ENCODE measurements at regions not wholly inside any gene's neighbourhood (a gene's known extent, or its start where the extent isn't known, plus 50 kb on each side); places are given as distances from the start of the nearest gene placed in this dataset.

DNA sequence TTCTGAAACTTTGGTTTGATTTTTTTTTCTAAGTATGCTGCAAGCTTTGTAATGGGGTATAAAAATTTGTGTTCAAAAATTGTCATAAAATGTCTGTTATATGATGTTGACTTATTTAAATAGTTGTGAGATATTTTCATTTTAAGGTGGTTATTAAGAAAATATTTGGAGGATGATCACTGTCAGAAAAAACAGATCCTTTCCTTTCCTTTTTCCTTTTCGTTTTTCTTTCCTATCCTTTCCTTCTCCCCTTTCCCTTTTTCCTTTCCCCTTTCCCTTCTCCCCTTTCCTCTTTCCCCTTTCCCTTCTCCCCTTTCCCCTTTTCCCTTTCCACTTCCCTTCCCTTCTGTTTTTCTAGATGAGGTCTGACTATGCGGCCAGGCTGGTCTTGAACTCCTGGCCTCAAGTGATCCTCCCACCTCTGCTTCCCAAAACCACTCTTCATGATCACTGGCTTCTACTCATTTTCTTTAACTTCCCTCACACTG lies 640.5 kb downstream of the PLCL1 start:
- H3K9me2 ChIP-seq (ENCODE audit: low read depth, low read length): no peaks in the 10 kb centered on the region
- TF ChIP-seq, protein P1, sequence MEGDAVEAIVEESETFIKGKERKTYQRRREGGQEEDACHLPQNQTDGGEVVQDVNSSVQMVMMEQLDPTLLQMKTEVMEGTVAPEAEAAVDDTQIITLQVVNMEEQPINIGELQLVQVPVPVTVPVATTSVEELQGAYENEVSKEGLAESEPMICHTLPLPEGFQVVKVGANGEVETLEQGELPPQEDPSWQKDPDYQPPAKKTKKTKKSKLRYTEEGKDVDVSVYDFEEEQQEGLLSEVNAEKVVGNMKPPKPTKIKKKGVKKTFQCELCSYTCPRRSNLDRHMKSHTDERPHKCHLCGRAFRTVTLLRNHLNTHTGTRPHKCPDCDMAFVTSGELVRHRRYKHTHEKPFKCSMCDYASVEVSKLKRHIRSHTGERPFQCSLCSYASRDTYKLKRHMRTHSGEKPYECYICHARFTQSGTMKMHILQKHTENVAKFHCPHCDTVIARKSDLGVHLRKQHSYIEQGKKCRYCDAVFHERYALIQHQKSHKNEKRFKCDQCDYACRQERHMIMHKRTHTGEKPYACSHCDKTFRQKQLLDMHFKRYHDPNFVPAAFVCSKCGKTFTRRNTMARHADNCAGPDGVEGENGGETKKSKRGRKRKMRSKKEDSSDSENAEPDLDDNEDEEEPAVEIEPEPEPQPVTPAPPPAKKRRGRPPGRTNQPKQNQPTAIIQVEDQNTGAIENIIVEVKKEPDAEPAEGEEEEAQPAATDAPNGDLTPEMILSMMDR (IDR thresholded peaks at IDR 0.05; ENCODE audit: low read length): no peak
- TF ChIP-seq EZH2 (IDR thresholded peaks at IDR 0.05; ENCODE audit: borderline replicate concordance, low read length): no peak

DNA sequence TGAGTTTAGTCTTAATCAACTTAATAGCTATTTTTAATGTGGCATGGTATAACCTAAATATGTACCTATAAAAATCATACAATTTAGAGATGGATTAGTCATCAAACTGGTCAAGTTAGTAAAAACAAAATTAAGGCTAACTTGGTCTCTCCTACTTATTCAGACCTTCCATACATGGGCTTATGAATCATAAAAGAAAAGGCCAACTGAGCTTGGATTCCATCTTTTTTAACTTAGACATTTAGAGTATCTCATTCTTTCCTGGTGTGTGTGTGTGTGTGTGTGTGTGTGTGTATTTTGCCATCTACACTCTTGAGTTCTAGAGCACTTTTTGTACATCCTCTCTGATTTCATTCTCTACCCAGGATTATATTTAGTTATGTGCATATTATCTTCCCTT lies 637.5 kb downstream of the PLCL1 start:
- no peaks in the 10 kb centered on the region for H3F3A ChIP-seq (ENCODE audit: insufficient read depth, low read length)
- no peak overlapping the region for H3K9ac ChIP-seq (ENCODE audit: low read length)
- H3K4me2 ChIP-seq (ENCODE audit: low read length): no peak overlapping the region
- H3K79me2 ChIP-seq (ENCODE audit: insufficient read depth, low read length): no peaks in the 10 kb centered on the region
- no peaks in the 10 kb centered on the region for H3K9me2 ChIP-seq (ENCODE audit: low read depth, low read length)
- H3K4me1 ChIP-seq (ENCODE audit: insufficient read depth, low read length, severe bottlenecking): no peaks in the 10 kb centered on the region
- H3K9me3 ChIP-seq (ENCODE audit: low read length): no peaks in the 10 kb centered on the region
- no peaks in the 10 kb centered on the region for H3K36me3 ChIP-seq (ENCODE audit: insufficient read depth, low read length)
- no peaks in the 10 kb centered on the region for H3K27me3 ChIP-seq (ENCODE audit: insufficient read depth, low read length)
- H3K27ac ChIP-seq (ENCODE audit: low read depth, low read length, poor library complexity, severe bottlenecking): no peak overlapping the region
- H2AFZ ChIP-seq (ENCODE audit: low read length): no peak overlapping the region
- no peak overlapping the region for H3K4me3 ChIP-seq (ENCODE audit: low read depth, low read length, poor library complexity, severe bottlenecking)
- no peaks in the 10 kb centered on the region for H4K20me1 ChIP-seq (ENCODE audit: insufficient read depth, low read length)
- TF ChIP-seq, protein P1 (IDR thresholded peaks at IDR 0.05; ENCODE audit: low read length): no peak
- TF ChIP-seq EZH2 (IDR thresholded peaks at IDR 0.05; ENCODE audit: borderline replicate concordance, low read length): no peak

More for the DNA sequence above, 640.5 kb downstream of the PLCL1 start:
- Histone ChIP-seq H3K4me2 (ENCODE audit: low read length) (no peak overlapping the region), H3F3A (ENCODE audit: insufficient read depth, low read length) (no peaks in the 10 kb centered on the region), H3K9ac (ENCODE audit: low read length) (no peak overlapping the region), H3K79me2 (ENCODE audit: insufficient read depth, low read length) (no peaks in the 10 kb centered on the region), H3K4me3 (ENCODE audit: low read depth, low read length, poor library complexity, severe bottlenecking) (no peak overlapping the region), H3K27ac (ENCODE audit: low read depth, low read length, poor library complexity, severe bottlenecking) (no peak overlapping the region), H3K9me3 (ENCODE audit: low read length) (no peaks in the 10 kb centered on the region), H3K27me3 (ENCODE audit: insufficient read depth, low read length) (no peaks in the 10 kb centered on the region), H3K4me1 (ENCODE audit: insufficient read depth, low read length, severe bottlenecking) (no peaks in the 10 kb centered on the region), H3K36me3 (ENCODE audit: insufficient read depth, low read length) (no peaks in the 10 kb centered on the region), H4K20me1 (ENCODE audit: insufficient read depth, low read length) (no peaks in the 10 kb centered on the region), H2AFZ (ENCODE audit: low read length) (no peak overlapping the region)

DNA sequence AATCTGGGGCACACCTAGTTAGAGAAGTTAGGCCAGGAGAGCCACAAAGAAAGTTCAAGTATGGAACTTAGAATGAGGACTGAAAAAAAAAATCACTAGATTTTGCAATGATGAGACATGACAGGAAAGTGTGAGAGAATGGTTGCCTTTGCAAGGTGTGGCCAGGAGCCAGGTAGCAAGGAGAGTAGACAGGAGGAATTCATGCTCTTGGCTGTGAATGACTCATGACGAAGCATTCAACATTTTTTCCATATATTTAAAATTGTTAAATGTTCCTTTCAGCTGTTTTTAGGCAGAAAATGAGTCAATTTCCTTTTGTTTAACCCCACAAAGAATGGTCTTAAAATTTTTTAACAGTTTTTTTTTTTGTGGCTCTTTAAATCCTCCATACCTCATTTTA lies 636.9 kb downstream of the PLCL1 start:
- Histone ChIP-seq H3K4me2 (ENCODE audit: low read length) (no peak overlapping the region), H2AFZ (ENCODE audit: low read length) (no peak overlapping the region), H3K36me3 (ENCODE audit: insufficient read depth, low read length) (no peaks in the 10 kb centered on the region), H3K9me3 (ENCODE audit: low read length) (no peaks in the 10 kb centered on the region), H4K20me1 (ENCODE audit: insufficient read depth, low read length) (no peaks in the 10 kb centered on the region), H3K4me3 (ENCODE audit: low read depth, low read length, poor library complexity, severe bottlenecking) (no peak overlapping the region), H3K4me1 (ENCODE audit: insufficient read depth, low read length, severe bottlenecking) (no peaks in the 10 kb centered on the region), H3K27ac (ENCODE audit: low read depth, low read length, poor library complexity, severe bottlenecking) (no peak overlapping the region), H3K9me2 (ENCODE audit: low read depth, low read length) (no peaks in the 10 kb centered on the region), H3F3A (ENCODE audit: insufficient read depth, low read length) (no peaks in the 10 kb centered on the region), H3K27me3 (ENCODE audit: insufficient read depth, low read length) (no peaks in the 10 kb centered on the region), H3K79me2 (ENCODE audit: insufficient read depth, low read length) (no peaks in the 10 kb centered on the region), H3K9ac (ENCODE audit: low read length) (no peak overlapping the region)
- TF ChIP-seq EZH2 (IDR thresholded peaks at IDR 0.05; ENCODE audit: borderline replicate concordance, low read length): no peak
- TF ChIP-seq, protein P1 (IDR thresholded peaks at IDR 0.05; ENCODE audit: low read length): no peak

Data from OCI-LY1 (cell line).